Left hindlimb (tissue), 1 donor: ENCODE measurements at regions not wholly inside any gene's neighbourhood (a gene's known extent, or its start where the extent isn't known, plus 50 kb on each side); places are given as distances from the start of the nearest gene placed in this dataset.
"Not testable (repeated sequence)": the region's sequence is repeated elsewhere in the genome, so short reads cannot be mapped to it uniquely, and the experiment has no call there.

Experiments
- DNase-seq: peaks from one replicate; pipeline ENCODE4 v3.0.0-alpha.2; 2018

DNA sequence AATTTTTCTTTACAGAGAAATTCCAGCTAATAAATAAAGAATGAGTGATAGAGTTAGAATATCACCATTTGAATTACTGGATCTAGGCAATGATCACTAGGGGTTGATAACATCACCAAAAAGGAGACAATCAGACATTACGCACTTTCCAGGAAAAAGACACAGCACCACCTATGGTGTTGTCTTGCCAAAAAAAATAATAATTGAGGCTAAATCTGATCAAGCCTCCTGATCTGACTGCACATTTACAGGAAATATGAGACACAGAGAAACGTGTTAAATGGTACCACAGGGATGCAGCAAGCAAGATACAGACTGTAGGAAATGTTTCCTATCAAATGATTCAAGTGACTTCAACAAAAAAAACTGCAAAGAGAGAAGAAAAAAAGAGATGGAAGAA lies 92.8 kb downstream of the EOMES start:
- no peak for DNase-seq

DNA sequence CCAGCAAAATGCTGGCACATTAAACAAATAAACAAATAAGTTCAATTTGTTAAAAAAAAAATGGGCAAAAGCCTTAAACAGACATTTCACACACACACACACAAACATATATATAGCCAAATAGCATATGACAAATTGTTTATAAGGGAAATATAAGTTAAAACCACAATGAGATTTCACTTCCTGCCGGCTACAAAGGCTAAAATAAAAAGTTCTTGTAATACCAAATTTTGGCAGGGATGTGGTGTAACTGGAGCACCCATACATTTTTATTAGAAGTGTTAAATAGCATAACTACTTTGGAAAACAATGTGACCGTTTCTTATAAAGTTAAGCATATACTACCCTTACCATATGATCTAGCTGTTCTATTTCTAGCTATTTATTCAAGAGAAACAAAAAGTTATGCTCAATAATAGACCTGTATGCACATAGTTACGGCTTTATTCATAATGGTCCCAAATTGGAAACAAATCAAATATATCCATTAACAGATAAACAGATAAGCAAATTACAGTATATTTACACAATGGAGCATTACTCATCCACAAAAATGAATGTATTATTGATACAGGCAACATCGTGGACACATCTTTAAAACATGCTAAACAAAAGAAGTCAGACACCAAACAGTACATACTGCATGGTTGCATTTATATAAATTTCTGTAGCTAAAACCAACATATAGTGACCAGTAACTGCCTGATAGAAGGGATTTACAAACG lies 93.9 kb downstream of the EOMES start:
- no peak for DNase-seq

DNA sequence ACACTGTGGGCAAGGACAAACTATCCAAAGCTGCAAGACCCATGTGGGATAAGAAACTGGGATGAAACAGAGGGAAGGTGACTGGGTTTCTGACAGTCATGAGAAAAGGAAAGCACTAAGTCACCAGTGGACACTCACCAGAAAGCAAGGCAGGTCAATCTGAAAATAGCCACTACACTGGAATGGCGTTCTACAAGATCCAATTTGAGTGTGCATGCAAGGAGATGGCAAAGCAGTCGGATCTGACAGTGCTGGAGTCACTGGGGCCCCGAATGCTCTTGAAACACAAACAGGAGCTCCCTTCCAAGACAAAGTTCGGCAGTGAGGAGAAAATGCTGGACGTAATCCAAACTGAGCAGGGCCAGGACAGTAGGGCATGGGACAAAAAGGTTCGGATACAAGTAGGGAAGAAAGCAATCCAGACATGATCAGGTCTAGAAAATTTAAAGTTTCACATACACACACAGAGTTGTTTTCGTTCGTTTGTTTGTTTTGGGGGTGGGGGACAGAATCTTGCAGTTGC lies 95.5 kb downstream of the EOMES start:
- no peak for DNase-seq

DNA sequence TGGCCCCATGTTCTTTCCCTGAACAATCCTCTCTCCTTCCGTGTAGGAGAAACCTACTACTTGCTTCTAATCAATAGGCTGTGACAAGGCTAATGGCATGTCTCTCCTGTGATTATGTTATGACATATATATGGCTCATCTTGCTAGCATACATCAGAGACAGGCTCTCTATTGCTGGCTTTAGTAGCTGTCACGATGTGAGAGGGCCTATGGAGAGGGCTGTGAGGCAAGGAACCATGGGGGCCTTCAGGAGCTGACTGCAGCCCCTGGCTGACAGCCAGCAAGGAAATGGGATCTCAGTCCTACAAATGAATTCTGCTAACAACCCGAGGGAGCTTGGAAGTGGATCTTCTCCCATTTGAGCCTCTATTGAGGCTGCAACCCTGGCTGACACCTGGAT lies 96.3 kb downstream of the EOMES start:
- DNase-seq, result no peak

DNA sequence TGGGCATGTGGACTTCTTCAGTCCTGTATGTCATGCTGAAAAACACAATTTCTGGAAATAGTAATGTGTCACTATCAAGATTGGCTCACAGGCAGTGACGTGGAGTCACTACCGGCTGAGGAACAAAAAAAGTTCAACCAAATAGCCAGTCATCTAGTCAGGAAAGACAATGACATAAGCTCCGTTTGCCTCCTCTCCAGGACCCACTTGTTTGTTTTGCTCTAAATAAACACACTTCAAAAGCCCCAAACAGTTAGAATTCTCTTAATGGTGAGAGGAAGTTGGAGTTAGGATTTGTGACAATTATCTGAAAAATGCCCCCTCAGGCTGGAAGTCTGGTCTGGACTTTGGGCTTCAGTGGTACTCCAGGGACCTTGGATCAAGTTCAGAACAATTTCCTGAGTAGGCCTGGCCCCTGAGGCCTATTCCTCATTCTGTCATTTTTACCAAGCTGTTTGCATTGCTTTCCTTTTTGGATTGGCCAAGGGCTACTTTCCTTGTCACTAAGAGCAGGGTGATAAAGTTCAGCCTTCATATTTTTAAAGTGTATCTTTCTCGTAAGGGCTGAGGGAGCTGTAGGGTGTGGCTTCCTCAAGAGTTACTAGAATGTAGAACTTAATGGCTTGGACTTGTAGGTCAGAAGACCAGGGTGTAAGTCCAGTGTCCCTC lies 98.9 kb downstream of the EOMES start:
- no peak for DNase-seq

DNA sequence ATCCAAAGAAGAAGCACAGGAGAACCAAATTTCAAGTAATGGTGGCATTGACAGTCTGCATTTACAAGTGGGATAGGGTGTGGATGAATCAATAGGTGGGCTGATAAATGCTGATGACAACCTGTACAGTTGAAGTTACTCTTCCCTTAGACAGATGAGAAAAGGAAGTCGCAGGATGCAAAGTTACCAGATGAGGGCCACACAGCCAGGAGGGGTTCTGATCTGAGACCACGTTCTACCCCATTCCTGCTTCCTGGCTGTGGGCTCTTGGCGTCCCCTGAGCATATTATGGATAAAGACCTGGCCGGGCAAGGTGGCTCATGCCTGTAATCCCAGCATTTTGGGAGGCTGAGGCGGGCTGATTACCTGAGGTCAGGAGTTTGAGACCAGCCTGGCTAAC lies 104.6 kb downstream of the EOMES start:
- DNase-seq, result no peak

DNA sequence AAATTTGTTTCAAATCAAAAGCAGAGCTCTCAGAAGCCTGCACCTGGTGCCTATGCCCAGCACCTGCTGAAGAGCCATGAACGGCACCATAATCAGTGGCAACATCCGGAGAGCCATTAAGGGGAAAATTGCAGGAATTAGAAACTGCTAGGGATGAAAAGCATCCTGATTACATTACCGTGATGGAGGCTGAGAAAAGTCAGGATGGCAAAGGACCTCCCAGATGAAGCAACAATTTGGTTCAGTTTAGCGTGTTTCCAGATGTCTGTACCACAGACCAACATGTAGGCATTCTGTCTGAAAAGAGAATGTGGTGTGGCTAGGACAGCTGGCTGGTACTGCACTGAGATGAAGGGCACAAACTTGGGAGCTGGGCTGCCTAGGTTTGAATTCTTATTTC lies 106.1 kb downstream of the EOMES start:
- no peak for DNase-seq

DNA sequence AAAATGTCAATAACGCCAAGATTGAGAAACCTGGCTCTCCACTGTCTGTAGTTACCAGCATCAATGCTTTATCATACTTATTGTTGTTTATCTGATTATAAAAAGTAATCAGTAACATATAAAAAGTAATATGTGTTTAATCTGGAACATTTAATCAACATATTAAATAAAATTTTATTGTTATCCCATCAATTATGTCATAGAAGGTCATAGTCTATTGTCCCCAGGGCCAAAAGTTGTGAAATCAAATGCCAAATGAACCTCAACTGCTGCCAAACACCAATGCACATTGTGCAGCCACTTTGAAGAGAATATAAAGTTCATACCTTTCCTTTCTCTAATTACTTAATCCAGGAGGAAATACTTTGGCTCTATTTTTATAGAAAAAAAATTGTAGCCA lies 106.6 kb downstream of the EOMES start:
- no peak for DNase-seq

DNA sequence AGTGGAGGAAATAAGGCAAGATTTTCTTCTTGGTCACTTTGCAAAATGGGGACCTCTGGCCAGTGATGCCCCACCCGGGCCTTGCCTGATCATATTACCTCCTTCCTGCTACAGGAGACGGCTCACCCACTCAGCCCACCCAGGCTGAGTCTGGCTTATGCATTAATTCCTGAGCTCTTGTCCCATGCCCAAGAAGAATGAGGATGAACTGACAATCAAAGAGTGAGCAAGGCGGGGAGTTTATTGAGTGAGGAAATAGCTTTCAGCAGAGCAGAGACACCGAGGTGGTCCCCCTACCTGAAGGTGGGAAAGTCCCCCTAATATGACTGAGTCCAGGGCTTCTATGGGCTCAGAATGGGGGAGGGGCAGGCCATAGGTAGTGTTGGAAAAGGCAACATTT lies 107.5 kb downstream of the EOMES start:
- no peak for DNase-seq

DNA sequence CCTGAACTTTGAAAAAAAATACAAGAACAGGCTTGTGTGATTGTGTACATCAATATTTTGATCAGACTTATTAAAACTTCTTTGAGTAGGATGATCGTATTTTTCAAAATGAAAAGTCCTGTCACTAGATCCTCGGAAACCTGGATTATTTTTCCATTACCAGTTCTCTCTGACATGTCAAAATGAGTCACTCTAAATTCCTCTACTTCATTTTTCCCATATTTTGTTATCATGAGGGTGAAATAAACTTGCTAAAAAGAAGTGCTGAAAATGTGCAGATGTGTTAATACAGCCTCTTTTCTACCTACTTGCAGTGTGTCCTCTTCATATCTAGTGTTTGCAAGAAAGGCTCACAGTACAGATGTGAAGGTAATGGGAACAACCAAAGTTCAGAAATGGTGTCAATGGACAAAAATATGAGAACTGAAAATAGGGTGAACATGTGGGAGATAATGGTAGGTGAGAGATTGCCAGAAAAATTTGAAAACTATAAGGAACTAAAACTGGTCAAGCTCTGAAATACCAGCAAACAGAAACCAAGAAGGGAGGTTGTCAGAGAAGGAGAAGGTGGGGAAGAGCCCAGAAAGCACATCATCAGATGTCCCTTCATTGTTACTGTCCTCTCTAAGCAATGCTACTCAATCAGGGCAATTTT lies 108.2 kb downstream of the EOMES start:
- DNase-seq, result no peak

DNA sequence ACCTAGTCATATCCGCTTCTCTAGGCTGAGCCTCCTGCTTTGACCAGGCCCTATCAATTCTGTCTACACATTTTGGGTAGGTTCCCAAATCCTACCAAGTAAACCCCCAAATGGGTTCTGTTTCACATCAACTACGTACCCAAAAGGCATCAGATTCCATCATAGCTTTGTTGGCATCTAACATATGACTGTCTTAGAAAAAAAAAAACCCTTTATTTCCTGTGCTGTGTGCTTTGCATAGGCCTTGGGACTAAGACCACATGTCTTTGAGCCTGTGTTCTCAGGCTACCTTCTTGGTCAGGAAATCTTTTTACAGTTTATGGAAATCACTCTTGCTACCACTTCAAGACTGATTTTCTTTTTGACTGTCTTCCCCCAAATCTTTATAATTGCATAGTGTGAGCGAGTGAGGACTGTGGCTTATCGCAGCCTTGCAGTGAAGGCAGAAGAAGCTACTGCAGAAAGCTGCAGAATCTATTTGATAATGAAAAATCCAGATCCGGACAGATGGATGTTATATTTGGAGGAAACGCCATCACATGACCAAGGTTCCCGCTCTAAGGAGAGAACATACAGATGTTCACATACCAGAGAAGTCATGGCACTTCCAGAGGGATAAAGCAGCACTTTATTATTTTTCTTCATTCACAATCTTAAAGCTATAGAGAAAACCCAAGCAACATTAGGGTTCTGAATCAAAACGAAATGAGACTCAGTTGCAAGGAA lies 111.2 kb downstream of the EOMES start:
- no peak for DNase-seq

DNA sequence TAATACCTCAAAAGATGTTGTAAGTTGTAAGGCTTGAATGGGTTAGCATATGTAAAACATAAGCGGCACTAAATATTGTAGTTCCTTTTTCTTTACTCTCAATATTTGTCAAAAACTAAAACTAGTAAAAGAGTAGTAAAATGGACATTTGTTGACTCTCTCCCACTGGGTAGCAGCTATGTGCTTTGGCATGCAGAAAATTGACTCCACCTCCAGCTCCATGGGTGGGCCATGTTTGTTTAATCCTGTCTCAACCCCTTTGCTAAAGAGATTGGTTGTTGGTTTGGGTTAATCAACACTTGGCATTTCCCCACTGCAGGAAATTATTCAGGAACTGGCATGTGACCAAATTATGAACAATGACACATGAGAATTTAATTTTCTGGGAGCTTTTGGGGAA lies 114.8 kb downstream of the EOMES start:
- DNase-seq, result no peak

DNA sequence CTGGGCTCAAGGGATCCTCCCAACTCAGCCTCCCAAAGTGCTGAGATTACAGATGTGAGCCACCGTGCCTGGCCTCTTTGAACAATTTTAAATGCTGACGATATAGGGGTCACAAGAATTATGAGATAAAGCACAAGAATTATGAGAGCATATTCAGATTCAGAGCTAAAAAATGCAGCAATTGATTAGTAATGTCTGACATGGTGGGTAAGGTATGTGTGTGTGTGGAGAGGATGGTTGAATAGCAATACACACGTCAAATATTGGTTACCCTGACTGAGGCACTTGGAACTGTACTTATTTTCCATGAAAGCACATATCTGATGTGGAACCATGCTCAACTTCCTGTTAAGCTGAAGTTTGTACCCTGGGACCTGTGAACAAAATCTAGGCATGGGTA lies 115.6 kb downstream of the EOMES start:
- no peak for DNase-seq

DNA sequence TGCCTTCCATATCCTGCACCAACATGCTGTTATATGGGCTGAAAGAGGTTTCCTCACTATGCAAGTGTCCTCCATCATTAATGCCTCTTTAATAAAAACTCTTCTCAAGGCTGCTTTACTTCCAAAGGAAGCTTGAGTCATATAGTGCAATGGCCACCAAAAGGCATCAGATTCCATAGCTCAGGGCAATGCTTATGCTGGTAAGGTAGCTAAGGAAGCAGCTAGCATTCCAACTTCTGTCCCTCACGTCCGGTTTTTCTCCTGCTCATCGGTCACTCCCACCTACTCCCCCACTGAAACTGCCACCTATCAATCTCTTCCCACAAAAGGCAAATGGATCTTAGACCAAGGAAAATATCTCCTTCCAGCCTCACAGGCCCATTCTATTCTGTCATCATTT lies 117.1 kb upstream of the SLC4A7 start:
- DNase-seq, result not testable (repeated sequence)

DNA sequence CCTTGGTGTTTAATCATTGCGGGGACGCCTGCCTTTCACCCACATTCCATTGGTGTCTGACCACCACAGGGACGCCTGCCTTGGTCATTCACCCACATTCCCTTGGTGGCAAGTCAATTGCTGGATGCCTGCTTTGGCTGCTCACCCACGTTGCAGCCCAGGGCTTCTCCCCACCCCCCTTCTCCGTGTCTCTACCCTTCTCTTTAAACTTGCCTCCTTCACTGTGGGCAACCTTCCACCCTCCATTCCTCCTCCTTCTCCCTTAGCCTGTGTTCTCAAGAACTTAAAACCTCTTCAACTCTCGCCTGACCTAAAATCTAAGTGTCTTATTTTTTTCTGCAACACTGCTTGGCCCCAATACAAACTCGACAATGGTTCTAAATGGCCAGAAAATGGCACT lies 115.6 kb upstream of the SLC4A7 start:
- not testable (repeated sequence) for DNase-seq

DNA sequence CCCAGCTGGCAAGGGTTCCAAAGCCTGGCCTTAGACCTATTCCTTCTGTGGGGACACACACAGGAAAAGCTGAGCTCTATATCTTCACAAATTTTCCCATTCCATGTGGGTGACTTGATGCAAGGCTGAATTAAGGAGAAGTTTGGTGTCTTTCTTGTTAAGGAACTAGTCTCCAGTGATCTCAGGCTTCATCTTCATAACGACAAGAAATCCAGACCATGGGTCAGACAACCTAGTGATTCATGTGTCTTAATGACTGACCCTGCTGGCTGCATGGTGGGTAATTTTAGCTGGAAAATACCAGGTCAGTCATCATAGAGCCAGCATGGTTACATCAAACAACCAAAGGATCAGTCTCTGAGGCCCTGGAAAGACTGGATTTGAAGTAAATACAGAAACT lies 112.7 kb upstream of the SLC4A7 start:
- DNase-seq, result no peak

DNA sequence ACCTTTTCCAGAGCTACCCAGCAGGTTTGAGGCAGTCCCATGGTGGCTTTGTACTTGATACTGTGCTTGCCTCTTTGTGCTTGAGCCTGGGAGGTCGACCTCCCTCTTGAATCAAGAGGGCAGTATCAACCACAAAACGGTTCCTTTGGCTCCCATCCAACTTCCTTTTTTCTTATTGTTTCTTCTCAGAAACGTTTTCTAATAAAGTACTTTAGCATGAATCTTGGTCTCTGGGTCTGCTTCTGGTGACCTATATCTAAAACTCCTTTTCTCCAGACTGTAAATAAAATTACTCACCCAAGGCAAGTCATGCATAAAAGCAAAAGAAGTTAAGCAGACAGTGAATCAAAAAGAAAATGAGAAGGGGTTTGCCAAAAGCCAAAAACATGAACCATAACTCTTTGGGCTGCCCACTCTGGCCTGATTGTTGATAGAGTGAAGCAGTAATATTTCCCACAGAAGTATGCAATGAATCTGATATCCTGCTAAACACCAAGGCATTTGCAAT lies 112.2 kb upstream of the SLC4A7 start:
- no peak for DNase-seq

DNA sequence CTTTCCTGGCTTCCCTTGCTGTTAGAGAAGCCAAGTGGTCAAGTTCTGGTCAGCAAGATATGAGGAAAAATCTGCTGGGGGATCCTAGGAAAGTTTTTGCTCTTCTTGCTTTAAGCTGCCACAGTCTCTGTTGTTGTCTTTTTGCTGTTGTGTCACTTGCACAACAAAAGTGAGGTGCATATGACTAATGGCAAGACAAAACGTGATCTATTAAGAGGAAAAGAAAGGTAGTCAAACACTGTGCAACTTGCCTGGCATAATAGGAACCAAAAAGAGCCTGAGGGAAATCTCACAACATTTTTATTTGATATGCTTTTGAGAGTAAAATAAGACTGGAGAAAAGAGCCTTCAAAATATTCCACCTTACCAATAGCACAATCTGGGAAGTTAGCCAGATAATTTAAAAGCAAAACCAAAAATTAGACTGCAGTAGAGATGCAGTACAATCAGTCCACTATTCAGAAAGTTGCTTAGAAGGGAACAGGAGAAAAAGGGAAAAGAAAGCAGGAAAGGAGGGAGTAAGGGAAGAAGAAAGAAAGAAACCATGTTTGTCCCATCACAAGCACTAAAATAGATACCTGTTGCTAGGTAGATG lies 110.0 kb upstream of the SLC4A7 start:
- DNase-seq, result no peak

DNA sequence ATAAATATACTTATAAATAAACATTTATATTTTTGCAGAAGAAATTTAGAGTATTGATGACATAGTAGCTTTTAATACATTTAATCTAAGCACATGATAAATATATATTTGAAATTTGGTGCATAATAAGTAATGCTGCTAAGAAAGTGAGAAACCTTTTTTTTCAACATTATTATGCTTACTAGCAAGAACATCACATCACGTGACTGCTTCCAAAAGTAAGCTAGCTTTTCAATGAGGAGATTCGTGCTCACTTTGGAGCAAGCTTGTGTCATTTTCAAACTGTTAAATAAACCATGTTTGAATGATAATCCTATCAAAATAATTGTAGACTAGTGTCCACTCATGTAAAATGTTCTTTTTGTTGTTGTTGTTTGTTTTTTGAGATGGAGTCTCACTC lies 109.0 kb upstream of the SLC4A7 start:
- DNase-seq, result no peak

DNA sequence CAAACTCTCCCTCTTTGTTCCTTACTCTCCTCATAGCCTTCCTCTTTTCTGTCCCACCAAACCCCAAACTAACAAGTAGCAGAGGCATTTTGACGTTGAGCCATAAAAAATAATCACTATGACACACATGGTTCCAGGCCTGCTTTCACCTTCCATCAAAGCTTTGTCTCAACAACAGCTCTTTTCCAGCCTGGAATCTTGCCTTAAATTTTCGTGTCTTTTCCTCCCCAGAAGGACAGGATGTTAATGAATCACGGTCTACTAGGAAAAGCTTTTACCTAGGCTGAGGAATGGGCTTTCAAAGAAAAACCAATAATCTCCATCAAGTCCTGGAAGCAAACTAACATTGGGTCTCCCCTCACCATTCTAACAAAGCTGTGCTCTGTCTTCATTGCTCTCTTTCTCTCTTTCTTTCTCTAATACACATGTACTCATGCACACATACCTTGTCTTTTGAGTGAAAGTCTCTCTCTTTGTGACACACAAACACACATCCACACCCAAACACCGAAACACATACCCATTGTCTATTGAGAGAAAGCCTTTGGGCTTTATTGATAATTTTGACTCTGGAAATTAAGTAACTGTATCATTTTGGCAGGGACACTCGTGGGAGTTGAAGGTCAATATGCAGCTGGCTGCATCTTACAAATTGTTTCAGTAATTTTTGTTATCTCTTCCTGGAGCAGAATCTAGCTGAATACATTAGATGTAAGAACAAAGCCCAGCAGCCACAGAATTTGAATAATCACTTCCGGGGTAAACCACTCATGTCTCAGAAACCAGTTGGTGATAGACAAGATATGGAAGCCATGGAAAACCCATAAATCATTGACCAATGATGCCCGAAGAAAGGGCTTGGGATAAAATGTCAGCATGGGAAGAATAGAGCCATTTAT lies 107.4 kb upstream of the SLC4A7 start:
- no peak for DNase-seq

DNA sequence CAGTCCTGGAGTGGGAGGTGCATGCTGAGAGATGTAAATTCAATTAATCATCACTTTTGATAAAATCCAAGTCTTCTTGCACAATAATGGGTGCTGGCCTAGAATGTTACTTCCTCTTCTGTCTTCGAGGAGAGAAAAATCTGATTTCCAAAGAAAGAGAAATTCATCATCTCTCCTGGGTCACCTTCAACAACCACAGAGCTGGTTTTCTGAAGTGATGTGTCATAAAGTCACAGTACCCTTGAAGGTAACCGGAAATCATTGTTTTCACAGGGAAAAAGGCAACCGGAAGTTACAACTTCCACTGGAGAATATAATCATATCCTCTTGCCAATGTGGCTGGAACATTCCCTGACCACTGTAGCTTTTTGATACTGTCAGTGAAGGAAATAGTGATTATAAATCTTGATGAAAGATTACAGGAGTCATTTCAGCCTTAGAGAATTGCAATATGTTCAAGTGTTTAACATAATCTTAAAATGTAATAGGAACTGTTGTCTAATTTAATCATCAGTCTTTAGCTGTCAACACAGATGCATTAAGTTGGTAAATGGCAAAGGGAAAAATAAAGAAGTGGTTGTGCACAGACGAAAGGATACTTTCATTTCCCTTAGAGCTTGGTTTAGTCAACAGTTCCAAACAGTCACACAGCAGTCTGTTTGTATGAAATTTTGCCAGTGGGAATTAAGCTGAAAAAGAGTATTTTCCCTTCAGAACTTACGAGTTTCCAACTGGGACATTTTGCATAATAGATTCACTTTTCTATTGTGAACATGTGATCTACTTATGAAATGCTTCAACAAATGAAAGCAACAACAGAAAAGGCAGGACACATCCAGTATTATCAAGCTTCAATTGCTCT lies 106.5 kb upstream of the SLC4A7 start:
- no peak for DNase-seq
